T-helper 17 cell (primary cell): ENCODE measurements at regions not wholly inside any gene's neighbourhood (a gene's known extent, or its start where the extent isn't known, plus 50 kb on each side); places are given as distances from the start of the nearest gene placed in this dataset.
"Not testable (repeated sequence)": the region's sequence is repeated elsewhere in the genome, so short reads cannot be mapped to it uniquely, and the experiment has no call there.

Experiments used
- ATAC-seq: fragments of 150-1000 bp; cut with Tn5 transposase; 2 replicates; pipeline ENCODE4 v1.10.0; 2021; ENCODE audit warnings: mild to moderate bottlenecking, moderate library complexity
- DNase-seq, 3 donors: peaks; one replicate each; pipeline versions ENCODE4 v3.0.0 to v3.0.0-alpha.2; 2020 to 2021
- H3K9me3 ChIP-seq: one replicate; pipeline ENCODE4 v1.7.0; 2013; ENCODE audit warnings: low read length, mild to moderate bottlenecking; ENCODE audit not compliant: control insufficient read depth, poor library complexity, severe bottlenecking
- H3K27ac Mint-ChIP-seq: one replicate; pipeline ENCODE4 v1.8.0; 2022; ENCODE audit warnings: mild to moderate bottlenecking, moderate library complexity, mixed read lengths
- H3K27me3 Mint-ChIP-seq: one replicate; pipeline ENCODE4 v1.8.0; 2022; ENCODE audit warnings: mixed read lengths
- H3K36me3 Mint-ChIP-seq: one replicate; pipeline ENCODE4 v1.8.0; 2022; ENCODE audit warnings: low read depth, mixed read lengths
- H3K4me1 Mint-ChIP-seq: one replicate; pipeline ENCODE4 v1.8.0; 2022; ENCODE audit warnings: mild to moderate bottlenecking, mixed read lengths
- H3K4me3 Mint-ChIP-seq: one replicate; pipeline ENCODE4 v1.8.0; 2022; ENCODE audit warnings: mild to moderate bottlenecking, moderate library complexity, mixed read lengths

DNA sequence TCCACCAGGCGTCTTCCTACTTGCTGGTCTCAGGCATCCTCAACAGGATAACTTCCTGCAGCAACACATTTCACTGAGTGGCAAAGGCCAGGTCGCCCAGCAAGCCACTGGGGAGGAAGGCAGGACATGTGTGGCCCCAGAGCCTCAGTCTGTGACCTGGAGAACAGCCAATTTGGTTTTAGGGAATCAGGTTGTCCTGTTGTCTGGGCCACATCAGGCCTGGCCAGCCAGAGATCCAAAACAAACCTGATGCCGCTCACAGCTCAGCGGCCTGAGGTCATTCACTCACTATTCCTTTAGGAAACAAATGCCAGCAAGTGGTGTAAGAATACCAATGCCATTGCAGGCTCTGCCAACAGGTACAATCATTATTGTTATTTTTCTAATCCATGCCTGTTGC lies 210.7 kb downstream of the VAPA start:
- DNase-seq (no peak), ATAC-seq (no peak)
- no peaks in the 10 kb centered on the region for H3K36me3 Mint-ChIP-seq
- H3K4me1 Mint-ChIP-seq: peaks cover 12% of the 10 kb centered on the region
- H3K27ac Mint-ChIP-seq: peak overlapping the region; percentile 84
- no peaks in the 10 kb centered on the region for H3K9me3 ChIP-seq
- no peak overlapping the region for H3K4me3 Mint-ChIP-seq
- H3K27me3 Mint-ChIP-seq: peaks cover 19% of the 10 kb centered on the region

DNA sequence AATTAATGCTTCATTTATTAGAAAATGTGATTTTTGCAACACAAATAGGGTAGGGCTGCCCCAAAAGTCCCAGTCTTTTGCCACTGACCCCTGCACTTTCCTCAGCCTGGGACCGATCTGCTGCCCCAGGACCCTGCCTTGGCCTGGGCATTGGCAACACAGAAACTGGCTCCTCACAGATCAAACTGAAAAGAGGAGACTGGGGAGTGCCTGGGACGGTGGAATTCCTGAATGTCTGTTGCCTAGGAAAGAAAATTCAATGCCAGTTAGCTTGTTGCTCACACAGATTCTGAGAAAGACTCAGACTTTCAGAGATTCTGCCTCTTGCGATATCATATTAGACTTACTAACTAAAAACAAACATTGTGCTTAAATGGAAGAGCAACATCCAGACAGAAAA lies 211.2 kb downstream of the VAPA start:
- Mint-ChIP-seq H3K27ac (no peak overlapping the region), H3K36me3 (no peaks in the 10 kb centered on the region), H3K27me3 (peaks cover 20% of the 10 kb centered on the region), H3K4me3 (no peak overlapping the region), H3K4me1 (peaks cover 12% of the 10 kb centered on the region)
- DNase-seq (no peak), ATAC-seq (no peak)
- no peaks in the 10 kb centered on the region for H3K9me3 ChIP-seq

DNA sequence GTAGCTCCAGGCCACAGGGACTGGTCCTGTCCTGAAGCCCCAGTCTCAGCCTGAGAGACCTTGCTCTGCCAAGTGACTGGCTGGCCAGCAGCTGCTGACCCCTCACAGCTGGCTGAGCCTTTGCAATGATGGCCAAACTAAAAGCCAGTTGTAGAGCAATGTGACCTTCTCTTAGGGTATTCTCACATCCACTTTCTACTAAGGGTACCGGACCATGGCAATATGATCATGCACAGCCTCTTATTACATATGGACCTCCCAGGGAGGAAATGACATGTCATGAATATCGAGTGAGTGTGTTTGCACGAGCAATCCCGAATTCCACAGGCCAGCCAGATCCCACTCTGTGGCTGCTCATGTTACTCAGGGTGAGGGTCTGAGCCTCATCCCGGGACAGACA lies 213.9 kb downstream of the VAPA start:
- Mint-ChIP-seq H3K4me1 (peaks cover 12% of the 10 kb centered on the region), H3K27ac (no peak overlapping the region), H3K27me3 (peaks cover 45% of the 10 kb centered on the region), H3K4me3 (no peak overlapping the region), H3K36me3 (no peaks in the 10 kb centered on the region)
- no peak for DNase-seq
- ATAC-seq: no peak
- no peaks in the 10 kb centered on the region for H3K9me3 ChIP-seq

DNA sequence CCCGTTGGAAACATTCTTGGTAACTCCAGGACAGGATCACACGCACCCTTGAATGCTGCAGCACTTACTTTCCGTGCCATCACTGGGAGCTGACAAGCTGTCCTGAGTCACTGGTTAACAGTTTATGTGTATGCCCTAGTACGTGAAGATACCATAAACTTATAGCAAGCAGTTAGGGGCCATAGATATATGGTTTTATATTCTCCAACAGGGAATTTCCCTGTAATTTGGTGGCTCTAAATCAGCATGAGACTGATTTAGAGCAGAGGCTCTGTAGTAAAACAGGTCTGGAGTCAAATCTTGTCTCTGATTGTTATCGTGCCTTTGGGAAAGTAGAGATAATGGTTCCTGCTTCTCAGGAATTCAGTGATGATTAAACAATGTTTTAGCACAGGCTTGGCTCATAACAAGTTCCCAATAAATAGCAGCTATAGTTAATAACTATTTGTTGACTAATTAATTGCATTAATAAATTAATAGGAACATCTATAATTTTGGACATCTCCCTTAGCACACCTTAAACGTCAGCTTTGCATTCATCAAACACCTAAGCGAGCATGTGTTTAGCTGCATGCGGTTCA lies 215.2 kb downstream of the VAPA start:
- Mint-ChIP-seq H3K27ac (no peak overlapping the region), H3K27me3 (peaks cover 57% of the 10 kb centered on the region), H3K4me3 (no peak overlapping the region), H3K4me1 (peaks cover 3% of the 10 kb centered on the region), H3K36me3 (no peaks in the 10 kb centered on the region)
- no peak for ATAC-seq
- H3K9me3 ChIP-seq: no peaks in the 10 kb centered on the region
- DNase-seq: no peak

DNA sequence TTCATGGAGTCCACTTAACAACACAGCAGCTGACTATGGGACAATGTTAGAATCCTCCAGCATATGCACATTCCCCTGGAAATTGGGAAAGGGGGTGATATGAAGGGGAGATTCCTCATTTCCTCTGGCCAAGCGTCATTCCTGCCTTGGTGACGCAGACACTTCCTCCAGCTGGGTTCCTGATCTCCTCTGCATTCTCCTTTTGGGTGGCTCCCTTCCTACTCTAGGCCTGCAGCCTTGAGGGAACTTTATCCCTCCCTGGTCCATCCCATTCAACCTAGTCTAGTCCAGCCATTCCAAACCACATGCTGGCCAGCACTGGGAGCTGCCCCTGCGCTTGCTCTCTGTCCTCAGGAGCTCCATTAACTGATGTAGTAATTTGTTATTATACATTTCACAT lies 216.8 kb downstream of the VAPA start:
- Mint-ChIP-seq H3K36me3 (no peaks in the 10 kb centered on the region), H3K4me1 (no peaks in the 10 kb centered on the region), H3K27ac (no peak overlapping the region), H3K4me3 (no peak overlapping the region), H3K27me3 (peaks cover 65% of the 10 kb centered on the region)
- H3K9me3 ChIP-seq: no peaks in the 10 kb centered on the region
- DNase-seq (no peak), ATAC-seq (no peak)

DNA sequence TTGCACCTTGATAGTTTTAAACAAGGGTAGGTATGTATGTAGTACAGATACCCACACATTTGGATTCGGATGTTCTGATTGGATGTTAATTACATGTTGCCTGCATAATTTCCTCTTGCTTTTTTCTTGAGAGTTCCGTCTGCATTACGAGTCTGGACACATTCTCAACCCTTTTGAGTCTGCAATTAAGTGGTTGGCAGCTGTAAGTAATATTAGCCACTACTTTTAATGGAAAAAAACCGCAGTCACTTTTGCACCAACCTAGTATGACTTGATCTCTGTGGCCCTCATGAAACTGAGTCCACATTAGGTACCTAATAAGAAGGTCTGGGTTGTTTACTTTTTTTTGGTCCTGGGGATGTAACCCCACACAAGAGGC lies 217.3 kb downstream of the VAPA start:
- H3K27ac Mint-ChIP-seq: no peak overlapping the region
- H3K27me3 Mint-ChIP-seq: peaks cover 65% of the 10 kb centered on the region
- no peak for ATAC-seq
- no peaks in the 10 kb centered on the region for H3K36me3 Mint-ChIP-seq
- no peak for DNase-seq
- H3K4me3 Mint-ChIP-seq: no peak overlapping the region
- no peaks in the 10 kb centered on the region for H3K4me1 Mint-ChIP-seq
- H3K9me3 ChIP-seq: no peaks in the 10 kb centered on the region

DNA sequence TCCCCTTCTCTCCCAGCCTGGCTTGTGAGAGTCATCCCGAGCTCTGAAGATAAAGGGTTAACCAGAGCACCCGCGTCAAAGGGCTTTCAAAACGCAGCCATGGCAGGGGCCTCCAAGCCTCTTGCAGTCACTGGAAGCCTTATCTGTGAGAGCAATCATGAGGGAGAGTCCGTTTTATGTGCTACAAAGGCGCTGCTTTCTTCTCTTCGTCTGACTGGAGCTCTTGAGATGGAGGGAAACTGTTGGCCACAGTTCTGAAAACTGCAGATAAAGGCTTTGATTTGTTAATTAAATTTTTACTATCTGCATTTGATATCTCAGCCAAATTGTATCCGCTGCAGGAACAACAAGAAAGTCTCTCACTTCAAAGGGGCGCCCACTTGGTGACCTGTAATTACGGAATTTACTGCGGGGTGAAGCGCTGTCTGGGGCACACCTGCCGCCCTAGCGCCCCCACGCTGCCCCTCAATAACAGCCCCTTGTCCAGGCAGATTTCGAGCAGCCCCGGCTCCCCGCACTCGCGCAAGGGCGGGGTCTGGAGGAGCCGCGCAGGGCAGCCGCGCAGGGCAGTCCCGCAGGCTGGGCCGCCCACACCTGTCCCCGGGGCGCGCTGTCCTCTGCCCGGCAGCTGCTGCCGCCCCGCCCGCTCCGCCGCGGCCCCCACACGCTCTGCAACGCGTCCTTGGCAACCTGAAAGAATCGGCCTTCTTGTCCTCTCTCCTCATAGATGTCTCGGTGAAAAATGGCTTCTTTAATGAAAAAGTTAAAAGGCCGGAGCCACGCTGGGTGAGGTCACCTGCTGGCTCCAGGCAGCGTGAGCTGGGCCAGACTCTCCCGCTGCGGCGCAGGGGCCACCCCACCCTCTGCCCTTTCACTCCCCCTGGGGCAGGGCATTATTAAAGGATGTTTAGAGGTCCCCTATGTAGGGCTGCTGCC lies 217.9 kb downstream of the VAPA start:
- no peak overlapping the region for H3K27ac Mint-ChIP-seq
- ATAC-seq (no peak), DNase-seq (no peak)
- no peak overlapping the region for H3K4me3 Mint-ChIP-seq
- H3K4me1 Mint-ChIP-seq: no peaks in the 10 kb centered on the region
- peaks cover 65% of the 10 kb centered on the region for H3K27me3 Mint-ChIP-seq
- no peaks in the 10 kb centered on the region for H3K36me3 Mint-ChIP-seq
- H3K9me3 ChIP-seq: no peaks in the 10 kb centered on the region

DNA sequence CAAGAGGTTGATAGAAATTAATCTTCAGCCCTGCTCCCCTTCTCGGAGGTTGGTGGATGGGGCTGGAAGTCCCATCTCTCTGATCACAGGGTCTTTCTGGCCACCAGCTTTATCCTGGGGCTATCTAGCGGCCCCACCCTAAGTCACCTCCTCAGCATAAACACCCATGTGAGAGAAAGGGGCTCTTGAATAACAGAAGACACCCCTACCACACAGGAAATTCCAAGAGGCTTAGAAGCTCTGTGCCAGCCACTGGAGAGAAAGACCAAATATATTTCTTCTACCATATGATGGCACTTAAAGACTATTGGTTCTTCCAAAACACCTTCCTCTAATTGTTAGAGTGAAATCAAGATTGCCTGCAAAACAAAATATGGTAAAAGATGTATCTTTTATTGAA lies 219.7 kb downstream of the VAPA start:
- no peaks in the 10 kb centered on the region for H3K36me3 Mint-ChIP-seq
- peaks cover 51% of the 10 kb centered on the region for H3K27me3 Mint-ChIP-seq
- ATAC-seq: no peak
- H3K4me1 Mint-ChIP-seq: no peaks in the 10 kb centered on the region
- H3K9me3 ChIP-seq: no peaks in the 10 kb centered on the region
- DNase-seq: no peak
- no peak overlapping the region for H3K4me3 Mint-ChIP-seq
- no peak overlapping the region for H3K27ac Mint-ChIP-seq

DNA sequence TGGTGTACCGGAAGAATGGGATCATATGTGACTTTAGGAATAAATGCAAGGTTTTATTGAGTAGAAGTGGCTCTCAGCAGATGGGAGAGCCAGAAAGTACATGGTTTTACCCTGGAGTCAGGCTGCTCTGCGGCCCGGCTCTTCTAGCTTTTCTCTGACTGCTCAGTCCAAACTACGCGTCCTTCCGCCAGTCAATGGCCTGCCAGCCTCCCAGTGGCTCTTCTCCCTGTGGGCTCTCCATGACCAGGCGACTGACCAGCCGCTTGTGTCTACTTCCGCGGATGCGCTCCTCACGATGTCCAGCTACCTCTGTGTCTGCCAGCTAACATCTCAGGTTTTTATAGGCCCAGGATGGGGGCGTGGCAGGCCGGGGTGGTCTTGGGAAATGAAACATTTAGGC lies 220.4 kb downstream of the VAPA start:
- ATAC-seq (no peak), DNase-seq (no peak)
- Mint-ChIP-seq H3K4me1 (no peaks in the 10 kb centered on the region), H3K4me3 (peak overlapping the region; percentile 12), H3K27me3 (peaks cover 45% of the 10 kb centered on the region), H3K27ac (no peak overlapping the region), H3K36me3 (no peaks in the 10 kb centered on the region)
- H3K9me3 ChIP-seq: no peaks in the 10 kb centered on the region

DNA sequence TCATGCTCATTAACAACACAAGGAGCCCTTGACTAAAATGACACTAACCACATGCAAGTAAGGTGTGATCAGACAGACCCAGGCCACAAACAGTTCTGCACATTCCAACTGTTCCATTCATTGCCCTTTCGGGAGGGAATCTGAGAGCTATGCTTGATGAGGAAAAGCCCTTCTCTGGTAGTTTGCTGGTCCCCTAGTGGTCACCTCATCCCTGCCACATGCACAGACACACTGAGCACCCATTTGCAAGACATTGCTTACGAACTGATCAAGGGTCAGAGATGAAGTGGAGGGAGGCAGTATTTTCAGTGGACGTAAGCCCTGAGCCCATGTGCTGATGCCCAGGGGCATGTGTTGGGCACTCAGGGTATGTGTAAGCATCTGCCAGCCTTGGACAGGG lies 220.9 kb downstream of the VAPA start:
- not testable (repeated sequence) for H3K9me3 ChIP-seq, H3K36me3 Mint-ChIP-seq, H3K27ac Mint-ChIP-seq, H3K4me1 Mint-ChIP-seq, ATAC-seq, H3K4me3 Mint-ChIP-seq, DNase-seq
- H3K27me3 Mint-ChIP-seq: peaks cover 45% of the 10 kb centered on the region

DNA sequence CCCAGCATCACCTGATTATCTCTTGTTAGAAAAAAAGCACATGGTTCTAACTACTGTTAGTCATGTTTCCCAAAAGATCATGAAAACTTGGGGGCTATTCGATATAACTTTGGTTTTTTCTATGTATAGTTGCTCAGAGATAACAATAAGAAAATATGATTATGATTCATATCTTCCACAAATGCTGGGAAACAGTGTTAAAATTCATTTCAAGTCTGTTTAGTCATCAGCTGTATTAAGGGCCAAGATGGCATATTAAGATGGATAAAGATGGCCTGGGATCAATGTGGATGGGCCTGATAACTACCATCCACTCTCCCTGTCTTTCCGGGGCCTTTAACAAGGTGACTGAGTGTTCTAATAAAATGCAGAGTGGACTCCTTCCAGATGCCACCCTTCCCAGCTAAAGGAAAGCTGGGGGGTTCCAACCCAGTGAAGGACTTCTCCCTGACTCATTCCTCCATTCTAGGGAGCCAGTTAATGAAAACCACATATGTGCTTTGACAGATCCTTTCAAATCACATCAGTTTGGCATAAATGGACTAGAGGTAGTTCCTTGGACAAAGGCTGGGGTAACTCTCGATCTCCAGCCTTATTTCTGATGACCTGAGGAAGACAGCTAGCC lies 221.6 kb downstream of the VAPA start:
- no peaks in the 10 kb centered on the region for H3K9me3 ChIP-seq
- Mint-ChIP-seq H3K27ac (no peak overlapping the region), H3K36me3 (no peaks in the 10 kb centered on the region), H3K4me3 (no peak overlapping the region), H3K4me1 (no peaks in the 10 kb centered on the region), H3K27me3 (peaks cover 40% of the 10 kb centered on the region)
- ATAC-seq: no peak
- DNase-seq: no peak

DNA sequence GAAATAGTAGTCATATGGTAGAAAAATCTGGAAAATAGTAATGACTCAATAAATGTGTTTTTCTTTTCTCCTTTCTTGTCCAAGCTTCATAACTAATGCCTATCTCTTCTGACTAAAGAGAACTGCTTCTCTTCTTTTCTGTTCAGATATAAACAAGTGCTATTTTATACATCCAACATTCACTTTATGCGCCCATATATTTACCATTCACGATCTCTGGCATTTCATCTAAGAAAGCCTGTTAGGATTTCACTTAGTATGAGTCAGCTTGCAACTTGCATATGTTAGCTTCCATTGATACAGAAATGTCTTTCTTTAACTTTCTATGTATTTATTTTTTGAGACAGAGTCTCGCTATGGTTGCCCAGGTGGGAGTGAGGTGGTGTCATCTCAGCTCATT lies 224.9 kb downstream of the VAPA start:
- Mint-ChIP-seq H3K4me3 (no peak overlapping the region), H3K4me1 (no peaks in the 10 kb centered on the region), H3K27ac (no peak overlapping the region), H3K36me3 (no peaks in the 10 kb centered on the region), H3K27me3 (peaks cover 28% of the 10 kb centered on the region)
- no peak for ATAC-seq
- no peaks in the 10 kb centered on the region for H3K9me3 ChIP-seq
- no peak for DNase-seq

DNA sequence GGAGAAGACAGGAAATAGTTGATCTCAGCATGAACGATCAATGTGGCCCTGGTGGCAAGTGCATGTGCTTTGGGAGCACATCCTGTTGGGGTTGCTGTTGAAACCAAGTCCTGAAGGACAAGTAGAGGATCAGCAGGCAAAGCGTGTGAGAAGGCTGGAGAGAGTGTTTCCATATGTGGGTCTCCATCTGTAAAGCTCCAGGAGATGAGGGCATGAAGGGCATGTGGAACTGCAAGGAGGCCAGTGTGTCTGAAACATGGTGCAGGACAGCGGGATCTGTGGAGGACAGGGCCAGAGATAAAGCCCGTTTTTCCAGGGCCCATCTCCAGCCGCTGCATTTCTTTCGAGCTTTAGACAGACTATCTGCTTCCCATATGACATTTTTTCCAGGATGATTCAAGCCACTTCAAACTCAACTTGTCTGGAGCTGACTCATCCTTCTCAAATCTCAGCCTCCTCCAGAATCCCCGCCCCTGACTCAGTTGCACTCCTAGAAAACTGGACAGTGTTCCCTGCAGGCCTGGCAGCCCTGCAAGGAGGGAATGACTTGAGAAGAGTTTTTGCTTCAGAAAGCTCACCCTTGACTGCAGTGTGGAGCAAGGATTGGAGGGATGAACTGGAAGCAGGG lies 226.1 kb downstream of the VAPA start:
- no peaks in the 10 kb centered on the region for H3K36me3 Mint-ChIP-seq
- no peak overlapping the region for H3K27ac Mint-ChIP-seq
- no peaks in the 10 kb centered on the region for H3K9me3 ChIP-seq
- peaks cover 18% of the 10 kb centered on the region for H3K27me3 Mint-ChIP-seq
- no peak for DNase-seq
- no peak for ATAC-seq
- H3K4me3 Mint-ChIP-seq: no peak overlapping the region
- no peaks in the 10 kb centered on the region for H3K4me1 Mint-ChIP-seq
